ENCODE measurements at regions not wholly inside any gene's neighbourhood (a gene's known extent, or its start where the extent isn't known, plus 50 kb on each side); places are given as distances from the start of the nearest gene placed in this dataset.

GRCh38 chr3:22594990-22595389 lies 608.1 kb upstream of the UBE2E2 start:
- DNase-seq (ENCODE audit: low spot score) = no peak

- DNase-seq (ENCODE audit: low spot score) = no peak
Measured at GRCh38 chr3:22606461-22606860, 596.7 kb upstream of the UBE2E2 start.

- DNase-seq (ENCODE audit: low spot score) = no peak
Measured at GRCh38 chr3:22606938-22607337, 596.2 kb upstream of the UBE2E2 start.

GRCh38 chr3:22608093-22608492 lies 595.0 kb upstream of the UBE2E2 start:
- DNase-seq (ENCODE audit: low spot score) = no peak

- DNase-seq (ENCODE audit: low spot score) = no peak
Measured at GRCh38 chr3:22608721-22609120, 594.4 kb upstream of the UBE2E2 start.

- peak; percentile 17 for DNase-seq (ENCODE audit: low spot score)
Measured at GRCh38 chr3:22609139-22609538, 594.0 kb upstream of the UBE2E2 start.

GRCh38 chr3:22612927-22613326 lies 590.2 kb upstream of the UBE2E2 start:
- no peak for DNase-seq (ENCODE audit: low spot score)

GRCh38 chr3:22615790-22616189 lies 587.3 kb upstream of the UBE2E2 start:
- no peak for DNase-seq (ENCODE audit: low spot score)

- DNase-seq (ENCODE audit: low spot score) = no peak
Measured at GRCh38 chr3:22617372-22617771, 585.8 kb upstream of the UBE2E2 start.

GRCh38 chr3:22620498-22620897 lies 582.6 kb upstream of the UBE2E2 start:
- no peak for DNase-seq (ENCODE audit: low spot score)

- DNase-seq (ENCODE audit: low spot score) = no peak
Measured at GRCh38 chr3:22621205-22621809, 581.8 kb upstream of the UBE2E2 start.

GRCh38 chr3:22627993-22628499 lies 575.1 kb upstream of the UBE2E2 start:
- no peak for DNase-seq (ENCODE audit: low spot score)

- DNase-seq (ENCODE audit: low spot score) = no peak
Measured at GRCh38 chr3:22632536-22632935, 570.6 kb upstream of the UBE2E2 start.

- no peak for DNase-seq (ENCODE audit: low spot score)
Measured at GRCh38 chr3:22634433-22634832, 568.7 kb upstream of the UBE2E2 start.

GRCh38 chr3:22659651-22660475 lies 543.3 kb upstream of the UBE2E2 start:
- DNase-seq (ENCODE audit: low spot score) = no peak

- no peak for DNase-seq (ENCODE audit: low spot score)
Measured at GRCh38 chr3:22660606-22661005, 542.5 kb upstream of the UBE2E2 start.

- DNase-seq (ENCODE audit: low spot score) = no peak
Measured at GRCh38 chr3:22661121-22661700, 541.9 kb upstream of the UBE2E2 start.

- no peak for DNase-seq (ENCODE audit: low spot score)
Measured at GRCh38 chr3:22665528-22665927, 537.6 kb upstream of the UBE2E2 start.

- no peak for DNase-seq (ENCODE audit: low spot score)
Measured at GRCh38 chr3:22666736-22667135, 536.4 kb upstream of the UBE2E2 start.

GRCh38 chr3:22671848-22672247 lies 531.3 kb upstream of the UBE2E2 start:
- no peak for DNase-seq (ENCODE audit: low spot score)

GRCh38 chr3:22684739-22685138 lies 518.4 kb upstream of the UBE2E2 start:
- no peak for DNase-seq (ENCODE audit: low spot score)

GRCh38 chr3:22685597-22685996 lies 517.5 kb upstream of the UBE2E2 start:
- peak; percentile 23 for DNase-seq (ENCODE audit: low spot score)

GRCh38 chr3:22691407-22691806 lies 511.7 kb upstream of the UBE2E2 start:
- DNase-seq (ENCODE audit: low spot score) = no peak
